Erythroblast (primary cell): ENCODE measurements at regions not wholly inside any gene's neighbourhood (a gene's known extent, or its start where the extent isn't known, plus 50 kb on each side); places are given as distances from the start of the nearest gene placed in this dataset.

Source experiments
- GATA1 ChIP-seq: IDR thresholded peaks from 2 replicates; pipeline ENCODE4 v1.6.1; 2011; ENCODE audit warnings: low read depth, mild to moderate bottlenecking, control low read depth, low read length, moderate library complexity
- POLR2A ChIP-seq: IDR thresholded peaks from 2 replicates; pipeline ENCODE4 v1.6.1; 2011; ENCODE audit warnings: mild to moderate bottlenecking, low read length

- TF ChIP-seq POLR2A = no peak
- TF ChIP-seq GATA1 = no peak
Observed at GRCh38 chr3:82020282-82020681, 258.8 kb upstream of the GBE1 start.
